H1 (cell line): ENCODE measurements at regions not wholly inside any gene's neighbourhood (a gene's known extent, or its start where the extent isn't known, plus 50 kb on each side); places are given as distances from the start of the nearest gene placed in this dataset.

ENCODE experiments used
- CTCF ChIA-PET: fragments of 300-600 bp; sonication (Branson Sonifier 250); formaldehyde crosslinking; loops from one replicate; lab custom pipeline; 2021; ENCODE audit not compliant: partially characterized antibody; lab: Charles Lee
- POLR2A ChIA-PET: fragments of 300-600 bp; sonication (Branson Sonifier 250); formaldehyde crosslinking; loops from one replicate; lab custom pipeline; 2021; ENCODE audit warnings: inconsistent platforms; ENCODE audit not compliant: partially characterized antibody; lab: Charles Lee
- DNase-seq, 2 experiments: peaks; one replicate each; pipeline versions ENCODE4 v3.0.0 to v3.0.0-alpha.2; 2010 to 2022; ENCODE audit warnings: low spot score in 2 of 2, low read depth in 1 of 2, mixed read lengths in 1 of 2
- FAIRE-seq: peaks from 2 replicates; lab custom pipeline; 2011; peaks lifted over from hg19 to GRCh38; lab: Jason Lieb, UNC
- H2AFZ ChIP-seq: 2 replicates; pipeline ENCODE4 v1.8.1; 2012; ENCODE audit warnings: low read length, inconsistent platforms
- H2AK5ac ChIP-seq: 2 replicates; pipeline ENCODE4 v1.6.1; 2013; ENCODE audit warnings: low read depth, low read length
- H2BK120ac ChIP-seq: replicated peaks from 2 replicates; pipeline ENCODE3; 2013; ENCODE audit warnings: low read depth, low read length, inconsistent platforms
- H2BK12ac ChIP-seq: 2 replicates; pipeline ENCODE4 v1.6.1; 2013; ENCODE audit warnings: low read depth, low read length
- H2BK15ac ChIP-seq: 2 replicates; pipeline ENCODE4 v1.6.1; 2013; ENCODE audit warnings: low read length
- H2BK20ac ChIP-seq: 2 replicates; pipeline ENCODE4 v1.6.1; 2013; ENCODE audit warnings: low read length
- H2BK5ac ChIP-seq: 2 replicates; pipeline ENCODE4 v1.6.1; 2013; ENCODE audit warnings: low read depth, low read length
- H3K14ac ChIP-seq: 2 replicates; pipeline ENCODE4 v1.6.1; 2013; ENCODE audit warnings: inconsistent platforms; ENCODE audit not compliant: insufficient read length
- H3K18ac ChIP-seq: 2 replicates; pipeline ENCODE4 v1.6.1; 2013; ENCODE audit warnings: low read length; ENCODE audit errors: extremely low read depth
- H3K23ac ChIP-seq: 2 replicates; pipeline ENCODE4 v1.6.1; 2013; ENCODE audit warnings: inconsistent platforms; ENCODE audit not compliant: insufficient read length
- H3K23me2 ChIP-seq: 2 replicates; pipeline ENCODE4 v1.6.1; 2013; ENCODE audit warnings: low read depth, low read length
- H3K27ac ChIP-seq: 2 replicates; pipeline ENCODE4 v1.6.1; 2011; ENCODE audit warnings: low read depth, low read length, inconsistent platforms
- H3K27me3 ChIP-seq, 4 experiments: replicated peaks in 1 of 4; 1 replicate in 1 of 4; 2 replicates in 3 of 4; pipeline versions ENCODE4 v1.6.1 to v1.8.1; 2011 to 2013; ENCODE audit warnings: low read length in 3 of 4, mild to moderate bottlenecking in 3 of 4, inconsistent platforms in 2 of 4, mixed read lengths in 2 of 4, moderate library complexity in 1 of 4; ENCODE audit not compliant: control insufficient read depth in 3 of 4, insufficient read depth in 3 of 4; ENCODE audit errors: extremely low read depth in 1 of 4
- H3K36me3 ChIP-seq, 4 experiments: 2 replicates each; pipeline versions ENCODE4 v1.6.1 to v1.8.1; 2011 to 2013; ENCODE audit warnings: mild to moderate bottlenecking in 4 of 4, low read length in 3 of 4, moderate library complexity in 2 of 4, control low read depth in 1 of 4, inconsistent platforms in 1 of 4; ENCODE audit not compliant: insufficient read depth in 4 of 4, control insufficient read depth in 2 of 4
- H3K4ac ChIP-seq: replicated peaks from 2 replicates; pipeline ENCODE3; 2013; ENCODE audit warnings: low read length, low read depth, mixed read lengths, inconsistent platforms; ENCODE audit not compliant: insufficient read length
- H3K4me1 ChIP-seq, 4 experiments: replicated peaks in 1 of 4; 1 replicate in 1 of 4; 2 replicates in 3 of 4; pipeline versions ENCODE4 v1.6.1 to v1.8.1; 2011 to 2013; ENCODE audit warnings: low read length in 3 of 4, inconsistent platforms in 2 of 4, mixed read lengths in 1 of 4; ENCODE audit not compliant: insufficient read depth in 4 of 4, control insufficient read depth in 3 of 4
- H3K4me2 ChIP-seq, 2 experiments: 2 replicates each; pipeline versions ENCODE4 v1.6.1 to v1.8.1; 2011 to 2013; ENCODE audit warnings: low read depth in 2 of 2, low read length in 2 of 2, control low read depth in 1 of 2, inconsistent platforms in 1 of 2, mild to moderate bottlenecking in 1 of 2; ENCODE audit not compliant: insufficient read depth in 1 of 2
- H3K4me3 ChIP-seq, 4 experiments: fragments of 200-600, 300-600 bp in 1 of 4; sonication (generic), shearing (Covaris generic), sonication (Bioruptor Twin) in 1 of 4; 2 replicates each; pipeline versions ENCODE4 v1.5.1 to v1.8.1; 2011 to 2016; ENCODE audit warnings: low read length in 4 of 4, low read depth in 3 of 4, control low read depth in 2 of 4, inconsistent platforms in 2 of 4, mild to moderate bottlenecking in 2 of 4, mixed read lengths in 1 of 4, moderate library complexity in 1 of 4; ENCODE audit not compliant: insufficient read depth in 2 of 4; ENCODE audit errors: extremely low read depth in 1 of 4
- H3K56ac ChIP-seq: replicated peaks from 2 replicates; pipeline ENCODE3; 2013; ENCODE audit warnings: low read depth, mild to moderate bottlenecking, mixed read lengths, low read length, inconsistent platforms; ENCODE audit not compliant: insufficient read length
- H3K79me1 ChIP-seq: 2 replicates; pipeline ENCODE4 v1.6.1; 2013; ENCODE audit warnings: low read depth, low read length, control low read depth
- H3K79me2 ChIP-seq, 2 experiments: 2 replicates each; pipeline versions ENCODE4 v1.6.1 to v1.8.1; 2012 to 2013; ENCODE audit warnings: low read length in 2 of 2, mild to moderate bottlenecking in 2 of 2, inconsistent platforms in 1 of 2; ENCODE audit not compliant: insufficient read depth in 2 of 2, control insufficient read depth in 1 of 2
- H3K9ac ChIP-seq, 4 experiments: replicated peaks in 1 of 4; 1 replicate in 1 of 4; 2 replicates in 3 of 4; pipeline versions ENCODE4 v1.6.1 to v1.8.1; 2011 to 2013; ENCODE audit warnings: low read depth in 3 of 4, low read length in 3 of 4, control low read depth in 2 of 4, mild to moderate bottlenecking in 2 of 4, moderate library complexity in 2 of 4, inconsistent platforms in 1 of 4; ENCODE audit errors: extremely low read depth in 1 of 4
- H3K9me3 ChIP-seq, 2 experiments: 2 replicates each; pipeline versions ENCODE4 v1.6.1 to v1.8.1; 2012 to 2013; ENCODE audit warnings: mild to moderate bottlenecking in 2 of 2, moderate library complexity in 2 of 2, control low read depth in 1 of 2, inconsistent platforms in 1 of 2, low read depth in 1 of 2, low read length in 1 of 2, mixed read lengths in 1 of 2; ENCODE audit not compliant: insufficient read depth in 2 of 2
- H4K20me1 ChIP-seq, 2 experiments: replicated peaks in 1 of 2; 2 replicates each; pipeline versions ENCODE3 to v1.8.1; 2011 to 2013; ENCODE audit warnings: inconsistent platforms in 2 of 2, low read length in 2 of 2, mild to moderate bottlenecking in 1 of 2; ENCODE audit not compliant: insufficient read depth in 2 of 2, control insufficient read depth in 1 of 2
- H4K5ac ChIP-seq: 2 replicates; pipeline ENCODE4 v1.6.1; 2013; ENCODE audit warnings: low read length, low read depth, mixed read lengths, inconsistent platforms; ENCODE audit not compliant: insufficient read length
- H4K8ac ChIP-seq: 2 replicates; pipeline ENCODE4 v1.8.0; 2013; ENCODE audit warnings: mild to moderate bottlenecking, moderate library complexity, low read length, inconsistent platforms; ENCODE audit not compliant: insufficient read depth; ENCODE audit errors: extremely low read depth
- H4K91ac ChIP-seq: replicated peaks from 2 replicates; pipeline ENCODE3; 2013; ENCODE audit warnings: low read length, mixed read lengths, inconsistent platforms; ENCODE audit not compliant: insufficient read length
- BACH1 ChIP-seq: IDR thresholded peaks from 2 replicates; pipeline ENCODE4 v1.6.1; 2012; ENCODE audit warnings: low read length, improper control_type of control experiment
- CHD1 ChIP-seq: IDR thresholded peaks from 2 replicates; pipeline ENCODE4 v1.6.1; 2012; ENCODE audit warnings: low read depth, low read length, improper control_type of control experiment
- CHD2 ChIP-seq: IDR thresholded peaks from 2 replicates; pipeline ENCODE4 v1.6.1; 2012; ENCODE audit warnings: low read length, improper control_type of control experiment
- HDAC6 ChIP-seq: IDR thresholded peaks from one replicate; pipeline ENCODE4 v1.7.1; 2012; ENCODE audit warnings: low read depth, mild to moderate bottlenecking, inconsistent platforms, low read length, moderate library complexity
- MAFK ChIP-seq: IDR thresholded peaks from 2 replicates; pipeline ENCODE4 v1.6.1; 2012; ENCODE audit warnings: low read depth, mild to moderate bottlenecking, improper control_type of control experiment, low read length
- NRF1 ChIP-seq: IDR thresholded peaks from 2 replicates; pipeline ENCODE4 v1.6.1; 2011; ENCODE audit warnings: mild to moderate bottlenecking, low read depth, low read length, improper control_type of control experiment
- WGBS, 2 experiments: shearing (Covaris generic) in 1 of 2; methylation state at CpG; one replicate each; pipeline versions ENCODE4 v1.1.6 to v1.1.7; 2013 to 2015; ENCODE audit warnings: low lambda C conversion rate in 2 of 2, mixed read lengths in 2 of 2, inconsistent platforms in 1 of 2, low coverage in 1 of 2, missing lambda C conversion rate in 1 of 2; ENCODE audit not compliant: insufficient replicate concordance in 2 of 2, insufficient coverage in 1 of 2, insufficient read length in 1 of 2; ENCODE audit errors: extremely low coverage in 1 of 2, missing lambda C conversion rate in 1 of 2; 5-methylcytosine and 5-hydroxymethylcytosine counted together

DNA sequence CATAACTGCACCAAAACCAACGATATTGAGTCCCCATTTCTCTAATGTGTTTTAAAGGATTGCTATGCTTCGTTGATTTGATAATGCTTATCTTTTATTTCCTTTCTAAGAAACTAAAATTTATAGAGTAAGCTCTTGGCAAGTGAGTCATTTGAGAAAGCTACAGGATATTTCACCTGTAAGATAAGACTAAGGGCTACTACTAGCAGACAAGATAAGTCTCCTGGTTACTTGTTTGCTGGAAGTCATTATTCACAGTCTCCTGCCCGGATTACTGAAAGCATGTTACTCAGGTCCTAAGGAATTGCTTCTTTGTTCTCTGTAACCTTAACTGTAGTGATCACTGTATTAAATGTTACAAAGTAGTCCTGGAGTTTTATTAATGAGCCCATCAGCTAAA lies 315.9 kb upstream of the RASA1 start:
- Histone ChIP-seq H3K27me3 (no peaks in the 10 kb centered on the region), H4K8ac (no peak overlapping the region), H3K23me2 (no peaks in the 10 kb centered on the region), H2AK5ac (no peak overlapping the region), H3K4ac (no peak overlapping the region), H2AFZ (no peak overlapping the region), H3K4me3 (no peak overlapping the region), H3K18ac (no peak overlapping the region), H4K5ac (no peak overlapping the region), H2BK5ac (no peak overlapping the region), H4K91ac (no peak overlapping the region), H3K23ac (no peak overlapping the region), H3K9me3 (no peaks in the 10 kb centered on the region), H3K14ac (no peak overlapping the region), H3K56ac (no peak overlapping the region), H2BK12ac (no peak overlapping the region), H3K27ac (no peak overlapping the region), H3K4me2 (no peak overlapping the region), H3K4me1 (no peaks in the 10 kb centered on the region), H3K79me1 (no peaks in the 10 kb centered on the region), H3K9ac (no peak overlapping the region), H3K36me3 (no peaks in the 10 kb centered on the region), H2BK20ac (no peak overlapping the region), H2BK15ac (no peak overlapping the region)
- POLR2A ChIA-PET, result no interaction called here
- no peak for DNase-seq
- WGBS, 2 experiments, result 90% methylated on average over 3 of the region's 3 CpGs; no CpG with 5 or more reads in 1 of the 2 experiments
- TF ChIP-seq HDAC6 (no peak), BACH1 (no peak), MAFK (no peak), CHD1 (no peak), NRF1 (no peak), CHD2 (no peak)
- TF ChIP-seq, all 59 proteins: peak for 0
- FAIRE-seq, result no peak
- Histone ChIP-seq H4K20me1 (no peaks in the 10 kb centered on the region), H3K79me2 (no peaks in the 10 kb centered on the region), H2BK120ac (no peak overlapping the region)
- CTCF ChIA-PET, result no interaction called here
